ENCODE measurements at regions not wholly inside any gene's neighbourhood (a gene's known extent, or its start where the extent isn't known, plus 50 kb on each side); places are given as distances from the start of the nearest gene placed in this dataset.

DNA sequence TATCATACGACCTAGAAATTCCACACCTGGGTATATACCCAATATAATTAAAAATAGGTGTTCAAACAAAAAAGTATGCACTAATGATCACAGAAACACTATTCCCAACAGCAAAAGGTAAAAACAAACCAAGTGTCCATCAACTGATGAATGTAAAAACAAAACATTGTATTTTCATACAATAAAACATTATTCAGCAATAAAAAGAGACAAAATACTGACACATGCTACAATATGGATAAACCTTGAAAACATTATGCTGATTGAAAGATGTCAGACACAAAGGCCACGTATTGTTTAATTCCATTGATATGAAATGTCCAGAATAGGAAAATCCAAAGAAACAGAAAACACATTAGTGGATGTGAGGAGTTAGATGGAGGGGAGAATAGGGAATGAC, 71.0 kb downstream of the RPL22L1 start:
- TF ChIP-seq, protein P1, sequence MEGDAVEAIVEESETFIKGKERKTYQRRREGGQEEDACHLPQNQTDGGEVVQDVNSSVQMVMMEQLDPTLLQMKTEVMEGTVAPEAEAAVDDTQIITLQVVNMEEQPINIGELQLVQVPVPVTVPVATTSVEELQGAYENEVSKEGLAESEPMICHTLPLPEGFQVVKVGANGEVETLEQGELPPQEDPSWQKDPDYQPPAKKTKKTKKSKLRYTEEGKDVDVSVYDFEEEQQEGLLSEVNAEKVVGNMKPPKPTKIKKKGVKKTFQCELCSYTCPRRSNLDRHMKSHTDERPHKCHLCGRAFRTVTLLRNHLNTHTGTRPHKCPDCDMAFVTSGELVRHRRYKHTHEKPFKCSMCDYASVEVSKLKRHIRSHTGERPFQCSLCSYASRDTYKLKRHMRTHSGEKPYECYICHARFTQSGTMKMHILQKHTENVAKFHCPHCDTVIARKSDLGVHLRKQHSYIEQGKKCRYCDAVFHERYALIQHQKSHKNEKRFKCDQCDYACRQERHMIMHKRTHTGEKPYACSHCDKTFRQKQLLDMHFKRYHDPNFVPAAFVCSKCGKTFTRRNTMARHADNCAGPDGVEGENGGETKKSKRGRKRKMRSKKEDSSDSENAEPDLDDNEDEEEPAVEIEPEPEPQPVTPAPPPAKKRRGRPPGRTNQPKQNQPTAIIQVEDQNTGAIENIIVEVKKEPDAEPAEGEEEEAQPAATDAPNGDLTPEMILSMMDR (IDR thresholded peaks at IDR 0.05; ENCODE audit: insufficient read depth, low read length, poor library complexity, severe bottlenecking): no peak
- TF ChIP-seq EZH2phosphoT487 (conservative IDR thresholded peaks at IDR 0.05; ENCODE audit: low read length): no peak

Data from SU-DHL-6 (cell line).